Neural cell (in vitro differentiated cells): ENCODE measurements at regions not wholly inside any gene's neighbourhood (a gene's known extent, or its start where the extent isn't known, plus 50 kb on each side); places are given as distances from the start of the nearest gene placed in this dataset.

Source experiments
- H2AFZ ChIP-seq: fragments of 200-600, 300-800 bp; sonication (generic), shearing (Covaris generic); 2 replicates; pipeline ENCODE4 v1.6.0; 2014; ENCODE audit warnings: low read depth, mild to moderate bottlenecking, antibody characterized with exemption, low read length, moderate library complexity
- H3F3A ChIP-seq: fragments of 200-600 bp; shearing (Covaris generic); 2 replicates; pipeline ENCODE4 v1.6.1; 2016; ENCODE audit warnings: mild to moderate bottlenecking, moderate library complexity, mixed read lengths, antibody characterized with exemption, low read length; ENCODE audit not compliant: insufficient read depth, poor library complexity, severe bottlenecking
- H3K27ac ChIP-seq: fragments of 200-600, 300-800 bp; sonication (generic), shearing (Covaris generic); 2 replicates; pipeline ENCODE4 v1.5.1; 2014; ENCODE audit warnings: mild to moderate bottlenecking, low read length, moderate library complexity
- H3K27me3 ChIP-seq: fragments of 300-800, 200-600 bp; sonication (generic), shearing (Covaris generic); 2 replicates; pipeline ENCODE4 v1.6.0; 2014; ENCODE audit warnings: mild to moderate bottlenecking, low read depth, low read length, moderate library complexity; ENCODE audit not compliant: insufficient read depth
- H3K36me3 ChIP-seq: fragments of 300-800, 200-600 bp; sonication (generic), shearing (Covaris generic); 2 replicates; pipeline ENCODE4 v1.5.1; 2014; ENCODE audit warnings: mild to moderate bottlenecking, antibody characterized with exemption, low read length, moderate library complexity; ENCODE audit not compliant: insufficient read depth
- H3K4me2 ChIP-seq: fragments of 300-800, 200-600 bp; sonication (generic), shearing (Covaris generic); 2 replicates; pipeline ENCODE4 v1.6.0; 2014; ENCODE audit warnings: mild to moderate bottlenecking, low read length
- H3K4me3 ChIP-seq: fragments of 300-800, 200-600 bp; sonication (generic), shearing (Covaris generic); 2 replicates; pipeline ENCODE4 v1.5.1; 2014; ENCODE audit warnings: mild to moderate bottlenecking, low read length, moderate library complexity
- H3K79me2 ChIP-seq: fragments of 200-600 bp; shearing (Covaris generic); replicated peaks from 2 replicates; pipeline ENCODE4 v1.6.0; 2014; ENCODE audit warnings: mild to moderate bottlenecking, low read length, moderate library complexity; ENCODE audit not compliant: insufficient read depth
- H3K9ac ChIP-seq: fragments of 300-800, 200-600 bp; sonication (generic), shearing (Covaris generic); 2 replicates; pipeline ENCODE4 v1.6.1; 2016; ENCODE audit warnings: mild to moderate bottlenecking, low read length, mixed read lengths
- H3K9me2 ChIP-seq: fragments of 200-600 bp; shearing (Covaris generic); 2 replicates; pipeline ENCODE4 v1.6.1; 2016; ENCODE audit warnings: mild to moderate bottlenecking, low read length, mixed read lengths; ENCODE audit not compliant: insufficient read depth
- H3K9me3 ChIP-seq: fragments of 200-600, 300-800 bp; sonication (generic), shearing (Covaris generic); 2 replicates; pipeline ENCODE4 v1.6.1; 2016; ENCODE audit warnings: mild to moderate bottlenecking, mixed run types, low read length, moderate library complexity, mixed read lengths
- H4K20me1 ChIP-seq: fragments of 200-600 bp; shearing (Covaris generic); 2 replicates; pipeline ENCODE4 v1.6.1; 2016; ENCODE audit warnings: mild to moderate bottlenecking, mixed run types; ENCODE audit not compliant: insufficient read depth
- EP300 ChIP-seq: fragments of 450-650 bp; conservative IDR thresholded peaks from 2 replicates; pipeline ENCODE4 v1.6.1; 2014; ENCODE audit warnings: antibody characterized with exemption, mild to moderate bottlenecking, moderate library complexity; ENCODE audit not compliant: poor library complexity, severe bottlenecking
- EZH2 ChIP-seq: fragments of 200-600, 300-800 bp; shearing (Covaris generic), sonication (generic); IDR thresholded peaks from 2 replicates; pipeline ENCODE4 v1.6.1; 2014; ENCODE audit warnings: antibody characterized with exemption, low read length, borderline replicate concordance, mild to moderate bottlenecking; ENCODE audit not compliant: insufficient read depth, poor library complexity, severe bottlenecking
- MXI1 ChIP-seq: fragments of 450-650 bp; conservative IDR thresholded peaks from 2 replicates; pipeline ENCODE4 v1.6.1; 2014; ENCODE audit warnings: antibody characterized with exemption, mild to moderate bottlenecking; ENCODE audit not compliant: poor library complexity, severe bottlenecking
- POLR2AphosphoS5 ChIP-seq: IDR thresholded peaks from 2 replicates; pipeline ENCODE4 v1.6.1; 2012
- RAD21 ChIP-seq: fragments of 450-650 bp; conservative IDR thresholded peaks from 2 replicates; pipeline ENCODE4 v1.6.1; 2014; ENCODE audit warnings: antibody characterized with exemption, mild to moderate bottlenecking, moderate library complexity
- REST ChIP-seq: IDR thresholded peaks from 2 replicates; pipeline ENCODE4 v1.6.1; 2012; ENCODE audit warnings: borderline replicate concordance
- SMC3 ChIP-seq: fragments of 450-650 bp; conservative IDR thresholded peaks from 2 replicates; pipeline ENCODE4 v1.6.1; 2014; ENCODE audit warnings: antibody characterized with exemption, mild to moderate bottlenecking, moderate library complexity; ENCODE audit not compliant: poor library complexity
- TAF1 ChIP-seq: IDR thresholded peaks from 2 replicates; pipeline ENCODE4 v1.6.1; 2012; ENCODE audit warnings: low read depth
- TF ChIP-seq, protein P1 (sequence below): fragments of 450-650 bp; IDR thresholded peaks from 2 replicates; pipeline ENCODE4 v1.5.1; 2014; ENCODE audit warnings: antibody characterized with exemption, mild to moderate bottlenecking, moderate library complexity; ENCODE audit not compliant: poor library complexity, severe bottlenecking

DNA sequence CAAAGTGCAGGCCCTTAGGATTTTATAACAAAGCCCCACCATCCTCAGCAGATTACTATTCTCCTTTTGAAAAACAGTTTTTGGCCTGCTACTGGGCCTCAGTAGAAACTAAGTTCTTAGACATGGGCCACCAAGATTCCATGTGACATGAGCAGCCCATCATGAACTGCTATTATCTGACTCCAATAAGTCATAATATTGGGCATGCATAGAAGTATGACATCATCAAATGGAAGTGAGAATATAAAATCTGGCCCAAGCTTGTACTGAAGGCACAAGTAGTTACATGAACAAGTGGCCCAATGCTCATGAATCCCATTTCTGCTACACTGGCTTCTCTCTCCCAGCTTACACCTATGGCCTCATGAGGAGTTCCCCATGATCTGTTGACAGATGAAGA lies 404.8 kb downstream of the EPHA5 start:
- H3K9me2 ChIP-seq = no peaks in the 10 kb centered on the region
- H3K4me3 ChIP-seq = no peak overlapping the region

DNA sequence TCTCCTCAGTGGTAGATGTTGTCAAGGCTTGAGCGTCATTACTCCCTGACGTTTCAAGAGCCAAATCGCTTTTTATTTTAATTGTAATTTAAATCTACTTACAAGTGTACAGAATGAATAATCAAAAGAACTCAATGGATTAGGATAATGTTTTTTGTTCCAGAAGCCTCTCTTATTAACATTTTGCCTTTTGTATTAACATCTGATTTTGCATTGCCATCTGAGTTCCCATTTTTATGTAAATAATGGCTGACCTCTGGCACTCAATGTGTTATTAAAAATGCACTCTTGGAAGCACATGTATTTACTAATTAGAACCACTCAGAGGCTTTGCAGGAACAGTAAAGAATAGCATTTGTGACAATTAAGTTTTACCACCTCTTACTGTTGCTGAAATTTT lies 411.0 kb downstream of the EPHA5 start:
- H3K9me3 ChIP-seq = no peaks in the 10 kb centered on the region
- no peak overlapping the region for H3K4me2 ChIP-seq
- H3K36me3 ChIP-seq = no peaks in the 10 kb centered on the region
- H3K4me3 ChIP-seq = no peak overlapping the region
- H4K20me1 ChIP-seq = no peaks in the 10 kb centered on the region
- H3K79me2 ChIP-seq = no peaks in the 10 kb centered on the region
- no peak overlapping the region for H2AFZ ChIP-seq
- no peaks in the 10 kb centered on the region for H3K27me3 ChIP-seq
- no peak overlapping the region for H3K27ac ChIP-seq
- TF ChIP-seq SMC3 = no peak
- no peak for TF ChIP-seq RAD21
- TF ChIP-seq, protein P1, sequence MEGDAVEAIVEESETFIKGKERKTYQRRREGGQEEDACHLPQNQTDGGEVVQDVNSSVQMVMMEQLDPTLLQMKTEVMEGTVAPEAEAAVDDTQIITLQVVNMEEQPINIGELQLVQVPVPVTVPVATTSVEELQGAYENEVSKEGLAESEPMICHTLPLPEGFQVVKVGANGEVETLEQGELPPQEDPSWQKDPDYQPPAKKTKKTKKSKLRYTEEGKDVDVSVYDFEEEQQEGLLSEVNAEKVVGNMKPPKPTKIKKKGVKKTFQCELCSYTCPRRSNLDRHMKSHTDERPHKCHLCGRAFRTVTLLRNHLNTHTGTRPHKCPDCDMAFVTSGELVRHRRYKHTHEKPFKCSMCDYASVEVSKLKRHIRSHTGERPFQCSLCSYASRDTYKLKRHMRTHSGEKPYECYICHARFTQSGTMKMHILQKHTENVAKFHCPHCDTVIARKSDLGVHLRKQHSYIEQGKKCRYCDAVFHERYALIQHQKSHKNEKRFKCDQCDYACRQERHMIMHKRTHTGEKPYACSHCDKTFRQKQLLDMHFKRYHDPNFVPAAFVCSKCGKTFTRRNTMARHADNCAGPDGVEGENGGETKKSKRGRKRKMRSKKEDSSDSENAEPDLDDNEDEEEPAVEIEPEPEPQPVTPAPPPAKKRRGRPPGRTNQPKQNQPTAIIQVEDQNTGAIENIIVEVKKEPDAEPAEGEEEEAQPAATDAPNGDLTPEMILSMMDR = no peak
- no peak for TF ChIP-seq TAF1
- H3K9me2 ChIP-seq = no peaks in the 10 kb centered on the region
- no peaks in the 10 kb centered on the region for H3F3A ChIP-seq
- H3K9ac ChIP-seq = no peak overlapping the region

More for the DNA sequence above, 404.8 kb downstream of the EPHA5 start:
- TF ChIP-seq, protein P1 = no peak
- TF ChIP-seq POLR2AphosphoS5 = no peak
- no peak for TF ChIP-seq RAD21
- TF ChIP-seq TAF1 = no peak
- no peak for TF ChIP-seq EZH2
- TF ChIP-seq REST = no peak
- TF ChIP-seq SMC3 = no peak
- TF ChIP-seq EP300 = no peak
- TF ChIP-seq MXI1 = no peak
- no peak overlapping the region for H3K27ac ChIP-seq
- H3K4me2 ChIP-seq = no peak overlapping the region
- no peak overlapping the region for H2AFZ ChIP-seq
- H3K9ac ChIP-seq = no peak overlapping the region
- no peaks in the 10 kb centered on the region for H3K36me3 ChIP-seq
- H3F3A ChIP-seq = no peaks in the 10 kb centered on the region
- H3K27me3 ChIP-seq = no peaks in the 10 kb centered on the region
- H3K9me3 ChIP-seq = no peaks in the 10 kb centered on the region
- H4K20me1 ChIP-seq = no peaks in the 10 kb centered on the region
- H3K79me2 ChIP-seq = no peaks in the 10 kb centered on the region
